WTC11 (cell line): ENCODE measurements at regions not wholly inside any gene's neighbourhood (a gene's known extent, or its start where the extent isn't known, plus 50 kb on each side); places are given as distances from the start of the nearest gene placed in this dataset.

Experiments used
- SMAD3 ChIP-seq: sonication (generic); formaldehyde crosslinking; IDR thresholded peaks from 2 replicates; pipeline ENCODE4 v1.8.0; 2022; ENCODE audit warnings: missing genetic modification reagents, mild to moderate bottlenecking, borderline replicate concordance
- TCF7 ChIP-seq: sonication (generic); formaldehyde crosslinking; IDR thresholded peaks from 2 replicates; pipeline ENCODE4 v1.8.0; 2022; ENCODE audit warnings: mild to moderate bottlenecking, low read depth, missing genetic modification reagents, moderate library complexity
- TF ChIP-seq, protein P1 (sequence below): fragments of 200-600 bp; IDR thresholded peaks from 2 replicates; pipeline ENCODE4 v1.8.0; 2022; ENCODE audit warnings: antibody characterized with exemption
- TF ChIP-seq, protein P2 (sequence below): sonication (generic); formaldehyde crosslinking; conservative IDR thresholded peaks from 2 replicates; pipeline ENCODE4 v1.8.1; 2022; ENCODE audit warnings: mild to moderate bottlenecking, missing genetic modification reagents
- TF ChIP-seq, protein P3 (sequence below): sonication (generic); formaldehyde crosslinking; IDR thresholded peaks from 2 replicates; pipeline ENCODE4 v1.8.0; 2022; ENCODE audit warnings: mild to moderate bottlenecking, missing genetic modification reagents

- TF ChIP-seq, protein P1, sequence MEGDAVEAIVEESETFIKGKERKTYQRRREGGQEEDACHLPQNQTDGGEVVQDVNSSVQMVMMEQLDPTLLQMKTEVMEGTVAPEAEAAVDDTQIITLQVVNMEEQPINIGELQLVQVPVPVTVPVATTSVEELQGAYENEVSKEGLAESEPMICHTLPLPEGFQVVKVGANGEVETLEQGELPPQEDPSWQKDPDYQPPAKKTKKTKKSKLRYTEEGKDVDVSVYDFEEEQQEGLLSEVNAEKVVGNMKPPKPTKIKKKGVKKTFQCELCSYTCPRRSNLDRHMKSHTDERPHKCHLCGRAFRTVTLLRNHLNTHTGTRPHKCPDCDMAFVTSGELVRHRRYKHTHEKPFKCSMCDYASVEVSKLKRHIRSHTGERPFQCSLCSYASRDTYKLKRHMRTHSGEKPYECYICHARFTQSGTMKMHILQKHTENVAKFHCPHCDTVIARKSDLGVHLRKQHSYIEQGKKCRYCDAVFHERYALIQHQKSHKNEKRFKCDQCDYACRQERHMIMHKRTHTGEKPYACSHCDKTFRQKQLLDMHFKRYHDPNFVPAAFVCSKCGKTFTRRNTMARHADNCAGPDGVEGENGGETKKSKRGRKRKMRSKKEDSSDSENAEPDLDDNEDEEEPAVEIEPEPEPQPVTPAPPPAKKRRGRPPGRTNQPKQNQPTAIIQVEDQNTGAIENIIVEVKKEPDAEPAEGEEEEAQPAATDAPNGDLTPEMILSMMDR: no peak
- TF ChIP-seq SMAD3 (CRISPR knock-in tag): no peak
- no peak for TF ChIP-seq TCF7 (CRISPR knock-in tag)
- TF ChIP-seq, protein P2, sequence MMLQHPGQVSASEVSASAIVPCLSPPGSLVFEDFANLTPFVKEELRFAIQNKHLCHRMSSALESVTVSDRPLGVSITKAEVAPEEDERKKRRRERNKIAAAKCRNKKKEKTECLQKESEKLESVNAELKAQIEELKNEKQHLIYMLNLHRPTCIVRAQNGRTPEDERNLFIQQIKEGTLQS (CRISPR knock-in tag): no peak
- TF ChIP-seq, protein P3, sequence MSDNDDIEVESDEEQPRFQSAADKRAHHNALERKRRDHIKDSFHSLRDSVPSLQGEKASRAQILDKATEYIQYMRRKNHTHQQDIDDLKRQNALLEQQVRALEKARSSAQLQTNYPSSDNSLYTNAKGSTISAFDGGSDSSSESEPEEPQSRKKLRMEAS (CRISPR knock-in tag): no peak
Measured at GRCh38 chr6:72476051-72476450, 145.8 kb upstream of the KCNQ5 start.
